ENCODE measurements at regions not wholly inside any gene's neighbourhood (a gene's known extent, or its start where the extent isn't known, plus 50 kb on each side); places are given as distances from the start of the nearest gene placed in this dataset.

DNA sequence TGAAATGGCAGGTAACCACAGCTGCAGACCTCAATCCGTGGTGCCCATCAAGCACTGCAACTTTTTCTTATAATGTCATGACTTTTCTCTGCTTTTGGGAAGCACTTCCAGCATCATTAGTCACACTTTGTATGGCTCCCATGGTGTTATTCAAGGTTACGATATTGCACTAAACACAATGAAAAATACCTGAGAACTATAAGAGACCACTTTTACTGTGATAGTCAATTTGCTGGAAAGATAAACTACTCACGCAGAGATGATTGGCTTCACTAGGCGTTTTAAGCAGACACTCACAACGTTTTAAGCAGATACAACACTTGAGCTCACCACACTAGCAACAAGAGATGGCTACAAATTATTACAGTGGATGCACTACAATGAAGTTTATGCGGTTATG lies 103.2 kb upstream of the CHRM3 start:
- no peaks in the 10 kb centered on the region for H3K9me3 ChIP-seq (ENCODE audit: insufficient read depth, low read length)
- H3K27ac ChIP-seq (ENCODE audit: low read depth, low read length) = no peak overlapping the region
- H3K9me2 ChIP-seq (replicated peaks; ENCODE audit: insufficient read depth, low read length) = no peaks in the 10 kb centered on the region
- no peak overlapping the region for H3K4me3 ChIP-seq (ENCODE audit: insufficient read depth, low read length, poor library complexity, severe bottlenecking)
- no peaks in the 10 kb centered on the region for H3K36me3 ChIP-seq (ENCODE audit: low read length)
- H3K27me3 ChIP-seq (ENCODE audit: low read length) = no peaks in the 10 kb centered on the region
- TF ChIP-seq, protein P1, sequence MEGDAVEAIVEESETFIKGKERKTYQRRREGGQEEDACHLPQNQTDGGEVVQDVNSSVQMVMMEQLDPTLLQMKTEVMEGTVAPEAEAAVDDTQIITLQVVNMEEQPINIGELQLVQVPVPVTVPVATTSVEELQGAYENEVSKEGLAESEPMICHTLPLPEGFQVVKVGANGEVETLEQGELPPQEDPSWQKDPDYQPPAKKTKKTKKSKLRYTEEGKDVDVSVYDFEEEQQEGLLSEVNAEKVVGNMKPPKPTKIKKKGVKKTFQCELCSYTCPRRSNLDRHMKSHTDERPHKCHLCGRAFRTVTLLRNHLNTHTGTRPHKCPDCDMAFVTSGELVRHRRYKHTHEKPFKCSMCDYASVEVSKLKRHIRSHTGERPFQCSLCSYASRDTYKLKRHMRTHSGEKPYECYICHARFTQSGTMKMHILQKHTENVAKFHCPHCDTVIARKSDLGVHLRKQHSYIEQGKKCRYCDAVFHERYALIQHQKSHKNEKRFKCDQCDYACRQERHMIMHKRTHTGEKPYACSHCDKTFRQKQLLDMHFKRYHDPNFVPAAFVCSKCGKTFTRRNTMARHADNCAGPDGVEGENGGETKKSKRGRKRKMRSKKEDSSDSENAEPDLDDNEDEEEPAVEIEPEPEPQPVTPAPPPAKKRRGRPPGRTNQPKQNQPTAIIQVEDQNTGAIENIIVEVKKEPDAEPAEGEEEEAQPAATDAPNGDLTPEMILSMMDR (IDR thresholded peaks at IDR 0.05; ENCODE audit: insufficient read depth, low read length, poor library complexity, severe bottlenecking) = no peak
- TF ChIP-seq EZH2phosphoT487 (conservative IDR thresholded peaks at IDR 0.05; ENCODE audit: low read length) = no peak
- H3K4me2 ChIP-seq (ENCODE audit: low read depth, low read length, poor library complexity, severe bottlenecking) = no peak overlapping the region
- no peaks in the 10 kb centered on the region for H3F3A ChIP-seq (ENCODE audit: insufficient read depth)
- H4K20me1 ChIP-seq (ENCODE audit: low read depth, low read length) = no peaks in the 10 kb centered on the region
- H3K9ac ChIP-seq (ENCODE audit: low read length) = no peak overlapping the region
- H3K79me2 ChIP-seq (ENCODE audit: insufficient read depth, low read length) = no peaks in the 10 kb centered on the region
- no peak overlapping the region for H2AFZ ChIP-seq (ENCODE audit: low read depth, low read length, severe bottlenecking)

DNA sequence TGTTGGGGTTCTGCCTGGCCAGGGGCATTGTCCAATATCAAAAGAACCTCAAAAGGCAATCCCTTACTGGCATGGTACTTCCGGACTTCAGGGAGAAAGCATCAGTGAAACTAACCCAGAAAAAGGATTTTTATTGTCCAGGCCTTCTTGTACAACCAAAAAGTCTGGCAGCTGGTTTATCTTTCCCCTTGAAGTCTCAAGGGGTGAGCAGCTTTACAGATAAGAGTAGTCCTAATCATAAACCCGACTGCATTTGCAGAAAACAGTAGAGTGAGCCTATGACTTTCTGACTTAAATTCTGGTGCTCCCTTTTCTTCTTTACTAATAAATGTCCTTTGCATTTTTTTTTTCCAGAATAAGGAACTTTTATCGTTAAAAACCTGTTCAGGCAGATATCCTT lies 104.0 kb upstream of the CHRM3 start:
- Histone ChIP-seq H3K9me2 (replicated peaks; ENCODE audit: insufficient read depth, low read length) (no peaks in the 10 kb centered on the region), H4K20me1 (ENCODE audit: low read depth, low read length) (no peaks in the 10 kb centered on the region), H3K36me3 (ENCODE audit: low read length) (no peaks in the 10 kb centered on the region), H3F3A (ENCODE audit: insufficient read depth) (no peaks in the 10 kb centered on the region), H3K27me3 (ENCODE audit: low read length) (no peaks in the 10 kb centered on the region), H3K27ac (ENCODE audit: low read depth, low read length) (no peak overlapping the region), H3K79me2 (ENCODE audit: insufficient read depth, low read length) (no peaks in the 10 kb centered on the region), H3K4me2 (ENCODE audit: low read depth, low read length, poor library complexity, severe bottlenecking) (no peak overlapping the region), H3K4me3 (ENCODE audit: insufficient read depth, low read length, poor library complexity, severe bottlenecking) (no peak overlapping the region), H2AFZ (ENCODE audit: low read depth, low read length, severe bottlenecking) (no peak overlapping the region), H3K9ac (ENCODE audit: low read length) (no peak overlapping the region), H3K9me3 (ENCODE audit: insufficient read depth, low read length) (no peaks in the 10 kb centered on the region)
- TF ChIP-seq, protein P1 (IDR thresholded peaks at IDR 0.05; ENCODE audit: insufficient read depth, low read length, poor library complexity, severe bottlenecking) = no peak
- no peak for TF ChIP-seq EZH2phosphoT487 (conservative IDR thresholded peaks at IDR 0.05; ENCODE audit: low read length)

DNA sequence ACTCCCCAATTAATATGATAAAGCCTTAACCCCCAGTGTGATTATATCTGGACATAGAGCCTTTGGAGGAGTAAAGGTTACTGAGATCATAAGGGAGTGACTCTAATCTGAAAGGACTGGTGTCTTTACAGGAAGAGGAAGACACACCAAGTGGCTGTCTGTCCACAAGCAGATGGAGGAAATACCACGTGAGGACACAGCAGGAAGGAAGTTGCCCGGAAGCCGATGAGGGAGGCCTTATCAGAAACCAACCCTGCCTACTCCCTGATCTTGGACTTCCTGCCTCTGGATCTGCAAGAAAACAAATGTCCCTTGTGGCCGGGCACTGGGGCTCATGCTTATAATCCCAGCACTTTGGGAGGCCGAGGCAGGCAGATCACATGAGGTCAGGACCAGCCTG lies 110.3 kb upstream of the CHRM3 start:
- Histone ChIP-seq H3F3A (ENCODE audit: insufficient read depth) (no peaks in the 10 kb centered on the region), H3K79me2 (ENCODE audit: insufficient read depth, low read length) (no peaks in the 10 kb centered on the region), H3K4me2 (ENCODE audit: low read depth, low read length, poor library complexity, severe bottlenecking) (no peak overlapping the region), H3K27ac (ENCODE audit: low read depth, low read length) (no peak overlapping the region), H3K9ac (ENCODE audit: low read length) (no peak overlapping the region), H3K9me2 (replicated peaks; ENCODE audit: insufficient read depth, low read length) (no peaks in the 10 kb centered on the region), H2AFZ (ENCODE audit: low read depth, low read length, severe bottlenecking) (no peak overlapping the region), H3K27me3 (ENCODE audit: low read length) (no peaks in the 10 kb centered on the region), H3K36me3 (ENCODE audit: low read length) (no peaks in the 10 kb centered on the region), H3K4me3 (ENCODE audit: insufficient read depth, low read length, poor library complexity, severe bottlenecking) (no peak overlapping the region), H4K20me1 (ENCODE audit: low read depth, low read length) (no peaks in the 10 kb centered on the region), H3K9me3 (ENCODE audit: insufficient read depth, low read length) (no peaks in the 10 kb centered on the region)
- TF ChIP-seq, protein P1 (IDR thresholded peaks at IDR 0.05; ENCODE audit: insufficient read depth, low read length, poor library complexity, severe bottlenecking) = no peak
- no peak for TF ChIP-seq EZH2phosphoT487 (conservative IDR thresholded peaks at IDR 0.05; ENCODE audit: low read length)
